ENCODE measurements at regions not wholly inside any gene's neighbourhood (a gene's known extent, or its start where the extent isn't known, plus 50 kb on each side); places are given as distances from the start of the nearest gene placed in this dataset.

DNA sequence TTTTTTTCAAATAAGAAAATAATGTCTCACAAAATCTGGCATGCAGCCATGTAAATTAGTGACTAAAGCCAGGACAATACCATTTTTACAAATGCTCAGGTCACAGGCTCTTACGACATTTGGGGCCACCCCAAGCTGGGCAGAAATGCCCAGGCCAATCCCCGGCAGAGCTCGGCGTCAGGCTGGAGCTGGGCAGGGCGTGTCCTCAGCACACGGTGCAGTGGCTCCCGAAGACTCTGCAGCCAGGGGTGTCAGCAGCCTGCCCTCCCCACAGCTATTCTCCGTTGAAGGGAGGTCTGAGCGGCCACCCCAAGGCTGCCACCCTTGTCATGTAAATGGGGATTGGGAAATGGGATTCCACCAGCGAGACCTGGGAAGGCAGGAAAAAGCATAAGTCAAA lies 158.6 kb downstream of the DICER1 start:
- TF ChIP-seq, protein P1, sequence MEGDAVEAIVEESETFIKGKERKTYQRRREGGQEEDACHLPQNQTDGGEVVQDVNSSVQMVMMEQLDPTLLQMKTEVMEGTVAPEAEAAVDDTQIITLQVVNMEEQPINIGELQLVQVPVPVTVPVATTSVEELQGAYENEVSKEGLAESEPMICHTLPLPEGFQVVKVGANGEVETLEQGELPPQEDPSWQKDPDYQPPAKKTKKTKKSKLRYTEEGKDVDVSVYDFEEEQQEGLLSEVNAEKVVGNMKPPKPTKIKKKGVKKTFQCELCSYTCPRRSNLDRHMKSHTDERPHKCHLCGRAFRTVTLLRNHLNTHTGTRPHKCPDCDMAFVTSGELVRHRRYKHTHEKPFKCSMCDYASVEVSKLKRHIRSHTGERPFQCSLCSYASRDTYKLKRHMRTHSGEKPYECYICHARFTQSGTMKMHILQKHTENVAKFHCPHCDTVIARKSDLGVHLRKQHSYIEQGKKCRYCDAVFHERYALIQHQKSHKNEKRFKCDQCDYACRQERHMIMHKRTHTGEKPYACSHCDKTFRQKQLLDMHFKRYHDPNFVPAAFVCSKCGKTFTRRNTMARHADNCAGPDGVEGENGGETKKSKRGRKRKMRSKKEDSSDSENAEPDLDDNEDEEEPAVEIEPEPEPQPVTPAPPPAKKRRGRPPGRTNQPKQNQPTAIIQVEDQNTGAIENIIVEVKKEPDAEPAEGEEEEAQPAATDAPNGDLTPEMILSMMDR (optimal IDR thresholded peaks at IDR 0.05 in 1 of 3, IDR thresholded peaks at IDR 0.05 in 1 of 3, conservative IDR thresholded peaks at IDR 0.05 in 1 of 3; ENCODE audit: extremely low read depth in 1 of 3, insufficient read depth in 2 of 3, low read length in 3 of 3): no peak
- no peak for TF ChIP-seq EZH2 (IDR thresholded peaks at IDR 0.05; ENCODE audit: low read length)

Measured in keratinocyte (primary cell).